ENCODE measurements at regions not wholly inside any gene's neighbourhood (a gene's known extent, or its start where the extent isn't known, plus 50 kb on each side); places are given as distances from the start of the nearest gene placed in this dataset.
"Not testable (repeated sequence)": the region's sequence is repeated elsewhere in the genome, so short reads cannot be mapped to it uniquely, and the experiment has no call there.

- DNase-seq (ENCODE audit: low spot score) = no peak
Measured at GRCh38 chr9:135358552-135358940, 121.0 kb upstream of the PPP1R26 start.

GRCh38 chr9:135359764-135360163 lies 119.8 kb upstream of the PPP1R26 start:
- no peak for DNase-seq (ENCODE audit: low spot score)

- DNase-seq (ENCODE audit: low spot score) = no peak
Measured at GRCh38 chr9:135360617-135361016, 119.0 kb upstream of the PPP1R26 start.

GRCh38 chr9:135361668-135362067 lies 117.9 kb upstream of the PPP1R26 start:
- not testable (repeated sequence) for DNase-seq (ENCODE audit: low spot score)

- no peak for DNase-seq (ENCODE audit: low spot score)
Measured at GRCh38 chr9:135363596-135363995, 116.0 kb upstream of the PPP1R26 start.

GRCh38 chr9:135365013-135365768 lies 114.4 kb upstream of the PPP1R26 start:
- no peak for DNase-seq (ENCODE audit: low spot score)

- DNase-seq (ENCODE audit: low spot score) = no peak
Measured at GRCh38 chr9:135366104-135366503, 113.5 kb upstream of the PPP1R26 start.

GRCh38 chr9:135369412-135369990 lies 110.1 kb upstream of the PPP1R26 start:
- no peak for DNase-seq (ENCODE audit: low spot score)

GRCh38 chr9:135370411-135371375 lies 108.9 kb upstream of the PPP1R26 start:
- DNase-seq (ENCODE audit: low spot score) = no peak

- DNase-seq (ENCODE audit: low spot score) = no peak
Measured at GRCh38 chr9:135371535-135371934, 108.0 kb upstream of the PPP1R26 start.

- DNase-seq (ENCODE audit: low spot score) = no peak
Measured at GRCh38 chr9:135372036-135372435, 107.5 kb upstream of the PPP1R26 start.

- no peak for DNase-seq (ENCODE audit: low spot score)
Measured at GRCh38 chr9:135372501-135373008, 107.0 kb upstream of the PPP1R26 start.

GRCh38 chr9:135373151-135373685 lies 106.4 kb upstream of the PPP1R26 start:
- no peak for DNase-seq (ENCODE audit: low spot score)

GRCh38 chr9:135373820-135374219 lies 105.8 kb upstream of the PPP1R26 start:
- DNase-seq (ENCODE audit: low spot score) = no peak

GRCh38 chr9:135374591-135374990 lies 105.0 kb upstream of the PPP1R26 start:
- no peak for DNase-seq (ENCODE audit: low spot score)

- no peak for DNase-seq (ENCODE audit: low spot score)
Measured at GRCh38 chr9:135375001-135375400, 104.6 kb upstream of the PPP1R26 start.

- DNase-seq (ENCODE audit: low spot score) = no peak
Measured at GRCh38 chr9:135376511-135377265, 102.9 kb upstream of the PPP1R26 start.

- DNase-seq (ENCODE audit: low spot score) = no peak
Measured at GRCh38 chr9:135377431-135377830, 102.2 kb upstream of the PPP1R26 start.

GRCh38 chr9:135378751-135379150 lies 100.8 kb upstream of the PPP1R26 start:
- no peak for DNase-seq (ENCODE audit: low spot score)

- DNase-seq (ENCODE audit: low spot score) = no peak
Measured at GRCh38 chr9:135379540-135380267, 99.9 kb upstream of the PPP1R26 start.
